GM12891 (cell line): ENCODE measurements at regions not wholly inside any gene's neighbourhood (a gene's known extent, or its start where the extent isn't known, plus 50 kb on each side); places are given as distances from the start of the nearest gene placed in this dataset.

ENCODE experiments used
- PAX5 ChIP-seq: IDR thresholded peaks from 2 replicates; pipeline ENCODE4 v1.6.1; 2011; ENCODE audit warnings: low read length, moderate library complexity, mild to moderate bottlenecking; ENCODE audit not compliant: insufficient read depth, severe bottlenecking
- POLR2A ChIP-seq: IDR thresholded peaks from 2 replicates; pipeline ENCODE4 v1.6.1; 2011; ENCODE audit warnings: low read depth, low read length, control low read depth
- POLR2AphosphoS5 ChIP-seq: IDR thresholded peaks from 2 replicates; pipeline ENCODE4 v1.6.1; 2011; ENCODE audit warnings: low read depth, low read length, control low read depth
- POU2F2 ChIP-seq: IDR thresholded peaks from 2 replicates; pipeline ENCODE4 v1.6.1; 2011; ENCODE audit warnings: low read depth, mild to moderate bottlenecking, control low read depth, low read length, moderate library complexity
- TAF1 ChIP-seq: IDR thresholded peaks from 2 replicates; pipeline ENCODE4 v1.6.1; 2011; ENCODE audit warnings: low read depth, low read length, control low read depth

GRCh38 chr7:68692511-68692910 lies 905.8 kb upstream of the AUTS2 start:
- TF ChIP-seq POLR2AphosphoS5 = no peak
- TF ChIP-seq POLR2A = no peak
- no peak for TF ChIP-seq TAF1
- TF ChIP-seq POU2F2 = no peak
- TF ChIP-seq PAX5 = no peak
